ENCODE measurements at regions not wholly inside any gene's neighbourhood (a gene's known extent, or its start where the extent isn't known, plus 50 kb on each side); places are given as distances from the start of the nearest gene placed in this dataset.
"Not testable (repeated sequence)": the region's sequence is repeated elsewhere in the genome, so short reads cannot be mapped to it uniquely, and the experiment has no call there.

DNA sequence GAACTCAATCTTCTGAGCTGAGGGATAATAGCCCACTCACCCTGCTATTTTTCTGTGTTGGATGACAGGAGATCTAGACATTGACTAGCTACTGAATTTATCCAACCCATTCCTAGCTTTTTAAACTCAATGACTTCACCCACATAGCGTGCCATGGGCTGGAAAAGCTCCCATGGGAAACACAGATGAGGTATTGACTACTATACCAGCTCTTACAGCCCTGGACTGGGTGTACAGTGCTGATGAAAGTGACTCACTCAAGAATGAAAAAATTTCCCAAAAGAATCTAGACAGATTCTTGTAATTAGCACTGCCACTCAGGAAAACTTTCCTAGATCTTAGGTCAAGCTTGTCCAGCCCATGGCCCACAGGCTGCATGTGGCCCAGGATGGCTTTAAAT is 72.7 kb upstream of the NREP start:
- no peaks in the 10 kb centered on the region for H3K36me3 ChIP-seq (ENCODE audit: low read depth)
- H3K4me2 ChIP-seq = no peak overlapping the region
- no peaks in the 10 kb centered on the region for H3K4me1 ChIP-seq (replicated peaks; ENCODE audit: insufficient read depth)
- ChIA-PET CTCF (no interaction called here), POLR2A (ENCODE audit: unreplicated experiment) (no interaction called here)
- H3K4me3 ChIP-seq = no peak overlapping the region
- peak overlapping the region; percentile 55 for H3K27ac ChIP-seq
- no peak for DNase-seq
- no TSS peak for BruUV-seq (replicated peaks)
- H4K20me1 ChIP-seq (ENCODE audit: insufficient read depth) = no peaks in the 10 kb centered on the region
- no peak overlapping the region for H2AFZ ChIP-seq
- intact Hi-C loops (cut with micrococcal nuclease; ENCODE audit: unreplicated experiment) = no loop called here
- H3K79me2 ChIP-seq (ENCODE audit: low read depth) = no peaks in the 10 kb centered on the region
- H3F3A ChIP-seq (ENCODE audit: insufficient read depth, low read depth) = no peaks in the 10 kb centered on the region
- TF ChIP-seq, protein P1, sequence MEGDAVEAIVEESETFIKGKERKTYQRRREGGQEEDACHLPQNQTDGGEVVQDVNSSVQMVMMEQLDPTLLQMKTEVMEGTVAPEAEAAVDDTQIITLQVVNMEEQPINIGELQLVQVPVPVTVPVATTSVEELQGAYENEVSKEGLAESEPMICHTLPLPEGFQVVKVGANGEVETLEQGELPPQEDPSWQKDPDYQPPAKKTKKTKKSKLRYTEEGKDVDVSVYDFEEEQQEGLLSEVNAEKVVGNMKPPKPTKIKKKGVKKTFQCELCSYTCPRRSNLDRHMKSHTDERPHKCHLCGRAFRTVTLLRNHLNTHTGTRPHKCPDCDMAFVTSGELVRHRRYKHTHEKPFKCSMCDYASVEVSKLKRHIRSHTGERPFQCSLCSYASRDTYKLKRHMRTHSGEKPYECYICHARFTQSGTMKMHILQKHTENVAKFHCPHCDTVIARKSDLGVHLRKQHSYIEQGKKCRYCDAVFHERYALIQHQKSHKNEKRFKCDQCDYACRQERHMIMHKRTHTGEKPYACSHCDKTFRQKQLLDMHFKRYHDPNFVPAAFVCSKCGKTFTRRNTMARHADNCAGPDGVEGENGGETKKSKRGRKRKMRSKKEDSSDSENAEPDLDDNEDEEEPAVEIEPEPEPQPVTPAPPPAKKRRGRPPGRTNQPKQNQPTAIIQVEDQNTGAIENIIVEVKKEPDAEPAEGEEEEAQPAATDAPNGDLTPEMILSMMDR (conservative IDR thresholded peaks at IDR 0.05) = no peak
- TF ChIP-seq EZH2 (IDR thresholded peaks at IDR 0.05; ENCODE audit: low read depth) = no peak
- H3K9me3 ChIP-seq (ENCODE audit: insufficient read depth, low read depth) = no peaks in the 10 kb centered on the region
- no peaks in the 10 kb centered on the region for H3K27me3 ChIP-seq (ENCODE audit: insufficient read depth, low read depth)
- H3K9me2 ChIP-seq (ENCODE audit: insufficient read depth) = no peaks in the 10 kb centered on the region

DNA sequence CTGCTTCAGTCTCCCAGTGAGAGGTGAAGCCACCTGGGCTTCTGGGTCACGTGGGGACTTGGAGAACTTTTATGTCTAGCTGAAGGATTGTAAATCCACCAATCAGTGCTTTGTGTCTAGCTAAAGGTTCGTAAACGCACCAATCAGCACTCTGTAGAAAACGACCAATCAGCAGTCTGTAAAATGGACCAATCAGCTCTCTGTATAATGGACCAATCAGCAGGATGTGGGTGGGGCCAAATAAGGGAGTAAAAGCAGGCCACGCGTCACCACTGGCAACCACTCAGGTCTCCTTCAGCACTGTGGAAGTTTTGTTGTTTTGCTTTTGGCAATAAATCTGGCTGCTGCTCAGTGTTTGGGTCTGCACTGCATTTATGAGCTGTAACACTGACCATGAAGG is 69.1 kb upstream of the NREP start:
- no peaks in the 10 kb centered on the region for H3F3A ChIP-seq (ENCODE audit: insufficient read depth, low read depth)
- TF ChIP-seq EZH2 (IDR thresholded peaks at IDR 0.05; ENCODE audit: low read depth) = no peak
- TF ChIP-seq, protein P1 (conservative IDR thresholded peaks at IDR 0.05) = no peak
- no peaks in the 10 kb centered on the region; the same call in 1 of the 2 replicates for H3K9me2 ChIP-seq (ENCODE audit: insufficient read depth)
- intact Hi-C loops (cut with micrococcal nuclease; ENCODE audit: unreplicated experiment) = no loop called here
- H3K4me1 ChIP-seq (replicated peaks; ENCODE audit: insufficient read depth) = no peaks in the 10 kb centered on the region
- H3K9me3 ChIP-seq (ENCODE audit: insufficient read depth, low read depth) = no peaks in the 10 kb centered on the region
- H2AFZ ChIP-seq = no peak overlapping the region
- H3K4me2 ChIP-seq = no peak overlapping the region
- no peak overlapping the region for H3K27ac ChIP-seq
- POLR2A ChIA-PET (ENCODE audit: unreplicated experiment) = no interaction called here
- H3K4me3 ChIP-seq = no peak overlapping the region
- no peaks in the 10 kb centered on the region for H3K36me3 ChIP-seq (ENCODE audit: low read depth)
- no peaks in the 10 kb centered on the region for H3K79me2 ChIP-seq (ENCODE audit: low read depth)
- CTCF ChIA-PET = no interaction called here
- H4K20me1 ChIP-seq (ENCODE audit: insufficient read depth) = no peaks in the 10 kb centered on the region
- no TSS peak for BruUV-seq (replicated peaks)
- no peaks in the 10 kb centered on the region for H3K27me3 ChIP-seq (ENCODE audit: insufficient read depth, low read depth)
- DNase-seq = no peak

DNA sequence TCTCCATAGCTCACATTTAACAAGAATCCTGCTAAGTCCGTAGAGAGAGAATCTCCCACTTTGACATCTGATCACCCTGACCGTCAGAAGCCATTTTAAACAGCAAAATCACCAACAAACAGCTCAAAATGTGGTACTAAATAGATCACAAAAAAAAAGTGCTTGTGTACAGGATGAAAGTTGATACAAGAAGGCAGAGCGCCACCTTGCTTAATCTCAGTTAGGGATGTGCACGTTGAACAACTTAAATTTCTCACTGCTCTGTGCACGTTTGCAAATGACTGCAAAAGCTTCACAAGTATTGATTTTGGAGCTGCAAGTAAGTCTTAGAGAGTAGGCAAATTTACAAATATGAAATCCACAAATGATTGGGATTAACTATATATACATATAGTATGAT is 63.1 kb upstream of the NREP start:
- intact Hi-C loops (cut with micrococcal nuclease; ENCODE audit: unreplicated experiment) = no loop called here
- H3K79me2 ChIP-seq (ENCODE audit: low read depth) = no peaks in the 10 kb centered on the region
- TF ChIP-seq, protein P1 (conservative IDR thresholded peaks at IDR 0.05) = no peak
- no peak for TF ChIP-seq EZH2 (IDR thresholded peaks at IDR 0.05; ENCODE audit: low read depth)
- no peak overlapping the region for H3K27ac ChIP-seq
- peaks cover 4% of the 10 kb centered on the region for H3K9me3 ChIP-seq (ENCODE audit: insufficient read depth, low read depth)
- H3K4me1 ChIP-seq (replicated peaks; ENCODE audit: insufficient read depth) = no peaks in the 10 kb centered on the region
- no peaks in the 10 kb centered on the region for H3F3A ChIP-seq (ENCODE audit: insufficient read depth, low read depth)
- no peaks in the 10 kb centered on the region for H3K36me3 ChIP-seq (ENCODE audit: low read depth)
- H4K20me1 ChIP-seq (ENCODE audit: insufficient read depth) = no peaks in the 10 kb centered on the region
- H3K4me3 ChIP-seq = no peak overlapping the region
- DNase-seq = no peak
- BruUV-seq (replicated peaks) = no TSS peak
- H3K4me2 ChIP-seq = no peak overlapping the region
- H2AFZ ChIP-seq = no peak overlapping the region
- ChIA-PET CTCF (no interaction called here), POLR2A (ENCODE audit: unreplicated experiment) (no interaction called here)
- H3K27me3 ChIP-seq (ENCODE audit: insufficient read depth, low read depth) = no peaks in the 10 kb centered on the region
- H3K9me2 ChIP-seq (ENCODE audit: insufficient read depth) = no peaks in the 10 kb centered on the region; the same call in 1 of the 2 replicates

DNA sequence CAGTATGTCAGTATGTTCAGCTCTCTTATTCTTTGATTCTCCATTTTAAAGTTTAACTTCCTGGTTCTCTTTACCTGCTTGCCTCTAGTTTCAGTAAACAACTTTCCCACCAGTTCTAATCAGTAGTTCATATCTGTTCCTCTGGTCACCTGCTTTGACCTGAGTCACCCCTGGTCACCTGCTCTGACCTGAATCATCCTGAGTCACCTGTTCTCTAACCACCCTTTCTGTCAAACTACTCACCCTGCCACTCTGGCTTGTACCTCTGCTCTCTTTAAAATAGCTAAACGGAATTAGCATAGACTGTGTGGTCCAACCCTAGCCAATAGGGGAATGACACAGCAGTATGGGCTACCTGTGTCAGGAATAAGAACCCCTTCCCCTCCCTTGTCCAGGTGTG is 62.0 kb upstream of the NREP start:
- H3K27ac ChIP-seq; CTCF ChIA-PET; H3K79me2 ChIP-seq (ENCODE audit: low read depth); H3K27me3 ChIP-seq (ENCODE audit: insufficient read depth, low read depth); H3K9me2 ChIP-seq (ENCODE audit: insufficient read depth); H3F3A ChIP-seq (ENCODE audit: insufficient read depth, low read depth); H3K4me1 ChIP-seq (replicated peaks; ENCODE audit: insufficient read depth); H3K36me3 ChIP-seq (ENCODE audit: low read depth); H4K20me1 ChIP-seq (ENCODE audit: insufficient read depth); H3K4me3 ChIP-seq; H3K4me2 ChIP-seq; POLR2A ChIA-PET (ENCODE audit: unreplicated experiment); BruUV-seq (replicated peaks); H3K9me3 ChIP-seq (ENCODE audit: insufficient read depth, low read depth); H2AFZ ChIP-seq; intact Hi-C loops (cut with micrococcal nuclease; ENCODE audit: unreplicated experiment); DNase-seq: not testable (repeated sequence)
